PC-3 (cell line): ENCODE measurements at regions not wholly inside any gene's neighbourhood (a gene's known extent, or its start where the extent isn't known, plus 50 kb on each side); places are given as distances from the start of the nearest gene placed in this dataset.

ENCODE experiments used
- ATAC-seq: fragments of 200-7000 bp; cut with Tn5 transposase; 2 replicates; pipeline ENCODE4 v1.9.1; 2020; ENCODE audit warnings: mild to moderate bottlenecking, moderate library complexity
- BruUV-seq: library from RNA; stranded (reverse); fragments of 400-500 nt; replicated peaks from 2 replicates; lab custom pipeline; 2021; lab: Mats Ljungman, UMichigan
- CTCF ChIA-PET: fragments of 300-600 bp; sonication (Branson Sonifier 250); formaldehyde crosslinking; loops from one replicate; lab custom pipeline; 2022; ENCODE audit warnings: antibody characterized with exemption; lab: Charles Lee
- POLR2A ChIA-PET: fragments of 300-600 bp; sonication (Branson Sonifier 250); formaldehyde crosslinking; loops from one replicate; lab custom pipeline; 2022; ENCODE audit warnings: antibody characterized with exemption; ENCODE audit not compliant: unreplicated experiment; lab: Charles Lee
- DNase-seq: peaks from one replicate; pipeline ENCODE4 v3.0.0-alpha.2; 2015
- H2AFZ ChIP-seq: fragments of 300-600 bp; sonication (generic); 2 replicates; pipeline ENCODE4 v1.6.0; 2016; ENCODE audit warnings: antibody characterized with exemption, low read length
- H3F3A ChIP-seq: fragments of 300-600 bp; sonication (generic); one replicate; pipeline ENCODE4 v1.6.0; 2017; ENCODE audit warnings: antibody characterized with exemption, low read length, control low read depth, mild to moderate bottlenecking; ENCODE audit not compliant: unreplicated experiment
- H3K27ac ChIP-seq: fragments of 300-600 bp; sonication (generic); 2 replicates; pipeline ENCODE4 v1.5.1; 2016; ENCODE audit warnings: mild to moderate bottlenecking, low read length
- H3K27me3 ChIP-seq: fragments of 300-600 bp; sonication (generic); 2 replicates; pipeline ENCODE4 v1.6.1; 2016; ENCODE audit warnings: low read length, mixed read lengths
- H3K36me3 ChIP-seq: fragments of 300-600 bp; sonication (generic); 2 replicates; pipeline ENCODE4 v1.6.1; 2016; ENCODE audit warnings: low read depth, mixed run types, low read length, mixed read lengths
- H3K4me1 ChIP-seq: fragments of 300-600 bp; sonication (generic); 2 replicates; pipeline ENCODE4 v1.5.1; 2016; ENCODE audit warnings: low read length; ENCODE audit not compliant: insufficient read depth
- H3K4me2 ChIP-seq: fragments of 300-600 bp; sonication (generic); 2 replicates; pipeline ENCODE4 v1.6.0; 2016; ENCODE audit warnings: low read length
- H3K4me3 ChIP-seq: fragments of 300-600 bp; sonication (generic); 2 replicates; pipeline ENCODE4 v1.5.1; 2016; ENCODE audit warnings: mild to moderate bottlenecking, low read length, mixed read lengths
- H3K79me2 ChIP-seq: fragments of 300-600 bp; sonication (generic); 2 replicates; pipeline ENCODE4 v1.6.1; 2017; ENCODE audit warnings: low read length, mixed read lengths
- H3K9ac ChIP-seq: fragments of 300-600 bp; sonication (generic); 2 replicates; pipeline ENCODE4 v1.6.0; 2016; ENCODE audit warnings: mild to moderate bottlenecking, low read length
- H3K9me2 ChIP-seq: fragments of 300-600 bp; sonication (generic); replicated peaks from 2 replicates; pipeline ENCODE4 v1.6.1; 2016; ENCODE audit warnings: mixed run types, low read length, mixed read lengths
- H3K9me3 ChIP-seq: fragments of 300-600 bp; sonication (generic); 2 replicates; pipeline ENCODE4 v1.6.1; 2016; ENCODE audit warnings: low read length, mixed read lengths
- H4K20me1 ChIP-seq: fragments of 300-600 bp; sonication (generic); 2 replicates; pipeline ENCODE4 v1.6.1; 2016; ENCODE audit warnings: low read length, mixed read lengths
- EZH2 ChIP-seq: fragments of 300-600 bp; sonication (generic); IDR thresholded peaks from one replicate; pipeline ENCODE4 v1.6.1; 2017; ENCODE audit warnings: antibody characterized with exemption, mild to moderate bottlenecking, low read length; ENCODE audit not compliant: unreplicated experiment
- EZH2phosphoT487 ChIP-seq: fragments of 300-600 bp; sonication (generic); IDR thresholded peaks from 2 replicates; pipeline ENCODE4 v1.6.1; 2018; ENCODE audit warnings: mild to moderate bottlenecking, antibody characterized with exemption, low read length, borderline replicate concordance
- intact Hi-C: fragments of 100-400 bp; cut with micrococcal nuclease; formaldehyde crosslinking; loops from 2 replicates; pipeline ENCODE4 v1.9.0; 2023
- TF ChIP-seq, protein P1 (sequence below): fragments of 300-600 bp; sonication (generic); conservative IDR thresholded peaks from 2 replicates; pipeline ENCODE4 v1.5.1; 2017; ENCODE audit warnings: antibody characterized with exemption, low read depth, mild to moderate bottlenecking, low read length

- H3K27ac ChIP-seq, result no peak overlapping the region
- no peak overlapping the region for H2AFZ ChIP-seq
- no peaks in the 10 kb centered on the region for H3K27me3 ChIP-seq
- DNase-seq, result no peak
- no peaks in the 10 kb centered on the region for H3K36me3 ChIP-seq
- no peak overlapping the region for H3K9ac ChIP-seq
- no peaks in the 10 kb centered on the region for H3K9me2 ChIP-seq
- H4K20me1 ChIP-seq, result no peaks in the 10 kb centered on the region
- BruUV-seq, result no TSS peak
- intact Hi-C loops, result no loop called here
- no peaks in the 10 kb centered on the region for H3F3A ChIP-seq
- H3K4me1 ChIP-seq, result no peaks in the 10 kb centered on the region
- no peaks in the 10 kb centered on the region for H3K9me3 ChIP-seq
- H3K4me2 ChIP-seq, result no peak overlapping the region
- H3K4me3 ChIP-seq, result no peak overlapping the region
- ChIA-PET POLR2A (no interaction called here), CTCF (interaction anchor here (0.6 kb wide), 1 partner anchor 30 kb away, joined by 3 read pairs; no protein-coding TSS in a partner anchor)
- TF ChIP-seq EZH2, result no peak
- TF ChIP-seq, protein P1, sequence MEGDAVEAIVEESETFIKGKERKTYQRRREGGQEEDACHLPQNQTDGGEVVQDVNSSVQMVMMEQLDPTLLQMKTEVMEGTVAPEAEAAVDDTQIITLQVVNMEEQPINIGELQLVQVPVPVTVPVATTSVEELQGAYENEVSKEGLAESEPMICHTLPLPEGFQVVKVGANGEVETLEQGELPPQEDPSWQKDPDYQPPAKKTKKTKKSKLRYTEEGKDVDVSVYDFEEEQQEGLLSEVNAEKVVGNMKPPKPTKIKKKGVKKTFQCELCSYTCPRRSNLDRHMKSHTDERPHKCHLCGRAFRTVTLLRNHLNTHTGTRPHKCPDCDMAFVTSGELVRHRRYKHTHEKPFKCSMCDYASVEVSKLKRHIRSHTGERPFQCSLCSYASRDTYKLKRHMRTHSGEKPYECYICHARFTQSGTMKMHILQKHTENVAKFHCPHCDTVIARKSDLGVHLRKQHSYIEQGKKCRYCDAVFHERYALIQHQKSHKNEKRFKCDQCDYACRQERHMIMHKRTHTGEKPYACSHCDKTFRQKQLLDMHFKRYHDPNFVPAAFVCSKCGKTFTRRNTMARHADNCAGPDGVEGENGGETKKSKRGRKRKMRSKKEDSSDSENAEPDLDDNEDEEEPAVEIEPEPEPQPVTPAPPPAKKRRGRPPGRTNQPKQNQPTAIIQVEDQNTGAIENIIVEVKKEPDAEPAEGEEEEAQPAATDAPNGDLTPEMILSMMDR, result no peak
- TF ChIP-seq EZH2phosphoT487, result no peak
- no peak for ATAC-seq
- H3K79me2 ChIP-seq, result no peaks in the 10 kb centered on the region
These were observed 128.9 kb upstream of the RTL1 start for GRCh38 chr14:101032433-101032832.

- TF ChIP-seq EZH2phosphoT487 (no peak), EZH2 (no peak)
- TF ChIP-seq, protein P1, result no peak
- intact Hi-C loops, result no loop called here
- no peaks in the 10 kb centered on the region for H3K9me2 ChIP-seq
- no peak overlapping the region for H3K9ac ChIP-seq
- H3F3A ChIP-seq, result no peaks in the 10 kb centered on the region
- H3K4me3 ChIP-seq, result no peak overlapping the region
- no peaks in the 10 kb centered on the region for H3K4me1 ChIP-seq
- no peaks in the 10 kb centered on the region for H3K79me2 ChIP-seq
- no peaks in the 10 kb centered on the region for H4K20me1 ChIP-seq
- BruUV-seq, result no TSS peak
- ChIA-PET POLR2A (no interaction called here), CTCF (no interaction called here)
- no peak overlapping the region for H2AFZ ChIP-seq
- H3K36me3 ChIP-seq, result no peaks in the 10 kb centered on the region
- no peak overlapping the region for H3K4me2 ChIP-seq
- H3K27me3 ChIP-seq, result no peaks in the 10 kb centered on the region
- ATAC-seq (no peak), DNase-seq (no peak)
- H3K27ac ChIP-seq, result no peak overlapping the region
- no peaks in the 10 kb centered on the region for H3K9me3 ChIP-seq
These were observed 129.5 kb upstream of the RTL1 start for GRCh38 chr14:101033006-101033405.

GRCh38 chr14:101033446-101034165 is 130.1 kb upstream of the RTL1 start:
- no peaks in the 10 kb centered on the region for H3K27me3 ChIP-seq
- intact Hi-C loops, result no loop called here
- CTCF ChIA-PET, result no interaction called here
- no peaks in the 10 kb centered on the region for H3K36me3 ChIP-seq
- TF ChIP-seq, protein P1, result no peak
- TF ChIP-seq EZH2phosphoT487, result no peak
- no peak for TF ChIP-seq EZH2
- no peak overlapping the region for H3K27ac ChIP-seq
- no peaks in the 10 kb centered on the region for H3F3A ChIP-seq
- H2AFZ ChIP-seq, result no peak overlapping the region
- no peaks in the 10 kb centered on the region for H3K4me1 ChIP-seq
- H4K20me1 ChIP-seq, result no peaks in the 10 kb centered on the region
- H3K79me2 ChIP-seq, result no peaks in the 10 kb centered on the region
- no peaks in the 10 kb centered on the region for H3K9me3 ChIP-seq
- ATAC-seq (no peak), DNase-seq (no peak)
- no TSS peak for BruUV-seq
- no peak overlapping the region for H3K9ac ChIP-seq
- H3K9me2 ChIP-seq, result no peaks in the 10 kb centered on the region
- POLR2A ChIA-PET, result no interaction called here
- H3K4me2 ChIP-seq, result no peak overlapping the region
- H3K4me3 ChIP-seq, result no peak overlapping the region
